Right lobe of liver (tissue), 6 donors: ENCODE measurements at regions not wholly inside any gene's neighbourhood (a gene's known extent, or its start where the extent isn't known, plus 50 kb on each side); places are given as distances from the start of the nearest gene placed in this dataset.
"Not testable (repeated sequence)": the region's sequence is repeated elsewhere in the genome, so short reads cannot be mapped to it uniquely, and the experiment has no call there.

Experiments
- ATAC-seq, 4 donors: fragments of 200-7000 bp; cut with Tn5 transposase; one replicate each; pipeline ENCODE4 v1.9.1; 2020; ENCODE audit warnings: mild to moderate bottlenecking in 4 of 4, moderate library complexity in 4 of 4
- DNase-seq, 3 donors: peaks; one replicate each; pipeline ENCODE4 v3.0.0-alpha.2; 2020
- H3K27ac ChIP-seq, 3 donors: fragments of 200-600 bp; one replicate each; pipeline ENCODE4 v1.8.0; 2022
- H3K27me3 ChIP-seq, 2 donors: fragments of 200-600 bp; one replicate each; pipeline ENCODE4 v1.8.0; 2022
- H3K36me3 ChIP-seq, 4 donors: fragments of 200-600 bp; sonication (generic) in 1 of 4; one replicate each; pipeline versions ENCODE4 v1.5.1 to v1.8.0; 2017 to 2022; ENCODE audit warnings: control low read depth in 1 of 4
- H3K4me1 ChIP-seq, 4 donors: fragments of 200-600 bp; sonication (generic) in 1 of 4; one replicate each; pipeline versions ENCODE4 v1.5.1 to v1.8.0; 2017 to 2022; ENCODE audit warnings: control low read depth in 1 of 4
- H3K4me3 ChIP-seq, 3 donors: fragments of 200-600 bp; one replicate each; pipeline ENCODE4 v1.8.0; 2022
- H3K9me3 ChIP-seq, 4 donors: fragments of 200-600 bp; sonication (generic) in 1 of 4; one replicate each; pipeline versions ENCODE4 v1.5.1 to v1.8.0; 2017 to 2022; ENCODE audit warnings: control low read depth in 1 of 4
- WGBS: methylation state at CpG from one replicate; pipeline ENCODE4 v1.1.6; 2018; ENCODE audit warnings: low coverage, low lambda C conversion rate; ENCODE audit not compliant: insufficient coverage; ENCODE audit errors: missing lambda C conversion rate; 5-methylcytosine and 5-hydroxymethylcytosine counted together
- intact Hi-C, 2 donors: fragments of 100-400 bp; cut with DNase I; formaldehyde crosslinking; loops; one replicate each; pipeline versions ENCODE4 v1.11.2 to v1.14.1; 2022
- small RNA-seq, 2 experiments: library from RNA; depleted of rRNA; stranded (forward); fragments of <200 nt; gene quantifications; one replicate each; pipeline ENCODE3, GENCODE V24; 2016
- donor health status: DM: no; HTN: yes; CAD: no.
- donor health status: DM: no; HTN: no; CAD: no.
- donor health status: DM: no; HTN: no; CAD: no.
- donor health status: DM: no; HTN: yes; CAD: no.
- donor health status: DM: no; HTN: yes; CAD: no.

DNA sequence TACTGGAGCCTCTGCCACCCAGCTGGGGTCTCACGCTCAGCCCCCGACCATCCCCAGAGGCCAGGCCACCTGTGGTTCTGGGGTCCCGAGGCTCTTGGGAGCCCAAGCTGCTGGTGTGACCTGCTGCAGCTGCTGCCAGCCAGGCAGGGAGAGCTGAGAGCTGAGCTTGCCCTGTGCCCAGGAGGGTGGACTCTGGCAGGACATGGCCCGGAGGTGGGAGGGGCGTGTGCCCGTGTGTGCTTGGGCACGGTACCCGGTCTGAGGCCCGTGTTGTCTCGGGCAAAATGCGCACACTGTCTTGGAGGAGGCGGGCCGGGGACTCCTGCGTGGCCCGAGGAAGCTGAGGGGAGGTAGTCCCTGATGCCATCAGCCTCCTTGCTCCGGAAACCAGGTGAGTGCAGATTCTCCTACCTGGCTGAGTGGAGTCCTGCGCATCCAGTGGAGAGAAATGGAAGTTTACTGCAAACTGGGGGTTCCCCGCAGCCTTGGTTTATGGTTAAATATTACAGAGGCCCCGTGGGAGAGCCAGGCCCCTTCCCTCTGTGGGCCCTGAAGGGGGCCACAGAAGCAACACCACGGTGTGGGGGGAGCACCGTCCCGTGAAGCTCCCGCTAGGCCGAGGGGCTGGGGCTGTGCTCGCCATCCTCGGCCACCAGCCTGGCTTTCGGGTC is 4380.8 kb upstream of the TPTE start:
- DNase-seq, H3K27me3 ChIP-seq, H3K36me3 ChIP-seq, H3K4me1 ChIP-seq, intact Hi-C loops, H3K9me3 ChIP-seq, H3K4me3 ChIP-seq, H3K27ac ChIP-seq: not testable (repeated sequence)
- ATAC-seq = peak; percentile 69 to 83 (median 80)
- no CpG with 5 or more reads among the region's 27 CpGs for WGBS

GRCh38 chr21:6141138-6141474 is 4380.3 kb upstream of the TPTE start:
- H3K36me3 ChIP-seq, DNase-seq, H3K27ac ChIP-seq, H3K9me3 ChIP-seq, H3K4me1 ChIP-seq, H3K27me3 ChIP-seq, intact Hi-C loops, H3K4me3 ChIP-seq: not testable (repeated sequence)
- peak in 1 of 4 donors; percentile 29 for ATAC-seq
- no CpG with 5 or more reads among the region's 14 CpGs for WGBS

GRCh38 chr21:6153154-6153553 is 4368.2 kb upstream of the TPTE start:
- H3K27ac ChIP-seq, H3K4me1 ChIP-seq, intact Hi-C loops, H3K4me3 ChIP-seq, H3K36me3 ChIP-seq, H3K27me3 ChIP-seq, H3K9me3 ChIP-seq, ATAC-seq, DNase-seq: not testable (repeated sequence)
- no CpG with 5 or more reads among the region's 4 CpGs for WGBS

DNA sequence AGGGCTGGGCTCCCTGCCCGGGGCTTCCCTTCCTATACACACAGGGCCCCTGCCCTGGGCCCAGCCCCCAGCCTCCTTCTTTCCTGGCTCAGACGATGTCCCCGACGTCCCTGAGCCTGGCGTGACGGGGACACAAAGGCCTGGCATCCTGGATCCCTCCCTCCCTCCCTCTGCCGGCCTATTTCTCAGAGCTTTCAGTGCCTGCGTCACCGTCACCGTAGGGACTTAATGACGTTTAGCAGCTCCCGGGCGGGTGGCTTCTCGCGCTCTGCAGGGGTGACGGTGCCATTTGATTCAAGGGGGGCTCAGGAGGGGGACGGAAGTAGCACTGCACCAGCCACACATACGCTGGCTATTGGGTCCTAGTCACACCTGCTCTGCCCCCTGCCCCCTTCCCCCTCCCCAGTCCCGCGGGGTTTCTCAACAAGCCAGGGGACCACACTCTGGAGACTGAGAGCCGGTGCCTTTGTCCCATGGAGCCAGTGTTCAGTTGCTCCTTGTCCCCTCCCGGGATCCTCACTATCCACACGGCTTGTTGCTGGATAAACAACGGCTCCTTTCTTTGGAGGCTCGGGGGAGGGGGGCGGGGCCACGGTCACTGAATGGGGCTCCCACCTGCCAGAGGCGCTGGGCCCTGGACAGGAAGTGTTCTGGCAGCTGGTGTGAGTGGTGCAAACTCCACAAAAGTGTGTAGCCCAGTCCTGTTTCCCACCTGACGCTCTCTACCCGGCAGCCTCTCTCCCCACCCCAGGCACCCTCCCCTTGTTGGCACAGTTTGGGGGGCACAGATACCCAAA is 4366.7 kb upstream of the TPTE start:
- H3K4me3 ChIP-seq, intact Hi-C loops, H3K27me3 ChIP-seq, H3K36me3 ChIP-seq, H3K4me1 ChIP-seq, H3K27ac ChIP-seq, H3K9me3 ChIP-seq: not testable (repeated sequence)
- no CpG with 5 or more reads among the region's 30 CpGs for WGBS
- peak in 3 of 4 donors; percentile 9 to 67 (median 46) for ATAC-seq
- peak in 1 of 3 donors; percentile 3 for DNase-seq

DNA sequence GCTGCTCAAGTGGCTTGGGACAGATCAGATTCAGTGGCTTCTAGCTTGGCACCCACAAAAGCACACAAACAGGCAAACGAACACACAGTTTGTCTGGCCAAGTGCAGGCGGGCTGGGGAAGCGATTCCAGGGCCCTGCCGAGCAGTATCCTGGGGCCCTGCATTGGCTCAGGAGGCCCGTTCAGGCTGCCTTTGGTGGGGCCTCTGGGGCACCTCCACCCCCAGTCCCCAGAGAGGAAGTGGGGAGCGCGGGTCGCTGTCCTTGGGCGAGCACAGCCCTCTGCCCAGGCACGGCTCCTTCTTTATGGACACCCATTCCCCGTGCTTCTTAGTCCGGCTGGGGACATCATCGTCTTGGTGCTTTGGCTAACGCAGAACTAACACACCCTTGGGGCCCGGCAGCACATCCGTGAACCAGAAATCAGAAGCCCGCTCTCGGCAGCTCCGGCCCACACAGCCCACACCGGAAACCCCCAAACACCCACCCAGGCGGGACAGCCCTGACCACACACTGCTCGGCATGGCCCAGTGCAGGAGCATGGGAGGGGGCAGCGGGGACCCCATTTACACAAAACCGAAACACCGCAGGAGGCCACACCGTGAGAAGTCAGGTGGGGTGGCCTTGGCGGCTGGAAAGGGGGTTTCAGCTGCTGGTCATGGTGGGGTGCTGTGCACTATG is 4364.5 kb upstream of the TPTE start:
- H3K9me3 ChIP-seq, H3K27me3 ChIP-seq, intact Hi-C loops, ATAC-seq, H3K36me3 ChIP-seq, H3K27ac ChIP-seq, H3K4me3 ChIP-seq, H3K4me1 ChIP-seq: not testable (repeated sequence)
- WGBS = 80% methylated on average over 1 of the region's 27 CpGs
- peak in 1 of 3 donors; percentile 3 for DNase-seq

GRCh38 chr21:6157515-6157914 is 4363.9 kb upstream of the TPTE start:
- DNase-seq, H3K4me1 ChIP-seq, H3K27ac ChIP-seq, H3K27me3 ChIP-seq, intact Hi-C loops, H3K36me3 ChIP-seq, H3K9me3 ChIP-seq, ATAC-seq, H3K4me3 ChIP-seq: not testable (repeated sequence)
- WGBS = no CpG with 5 or more reads among the region's 11 CpGs

GRCh38 chr21:6158171-6158570 is 4363.2 kb upstream of the TPTE start:
- H3K9me3 ChIP-seq, H3K4me1 ChIP-seq, H3K4me3 ChIP-seq, H3K27ac ChIP-seq, ATAC-seq, H3K36me3 ChIP-seq, intact Hi-C loops, H3K27me3 ChIP-seq: not testable (repeated sequence)
- WGBS = no CpG with 5 or more reads among the region's 9 CpGs
- DNase-seq = peak in 2 of 3 donors; percentile 7 to 15

Small RNAs in the stretch of these regions (small RNA-seq; reads per million reads assigned to genes)
- 0 reads per million in 2 experiments for gene CU639417.2
